PC-9 (cell line): ENCODE measurements at regions not wholly inside any gene's neighbourhood (a gene's known extent, or its start where the extent isn't known, plus 50 kb on each side); places are given as distances from the start of the nearest gene placed in this dataset.

ENCODE experiments used
- CTCF ChIP-seq: fragments of 200-600 bp; sonication (generic); conservative IDR thresholded peaks from 2 replicates; pipeline ENCODE4 v1.6.1; 2017; ENCODE audit warnings: mixed run types, antibody characterized with exemption, mild to moderate bottlenecking, moderate library complexity
- EZH2 ChIP-seq: fragments of 200-600 bp; sonication (generic); IDR thresholded peaks from 2 replicates; pipeline ENCODE4 v1.8.0; 2017; ENCODE audit warnings: antibody characterized with exemption, low read depth

DNA sequence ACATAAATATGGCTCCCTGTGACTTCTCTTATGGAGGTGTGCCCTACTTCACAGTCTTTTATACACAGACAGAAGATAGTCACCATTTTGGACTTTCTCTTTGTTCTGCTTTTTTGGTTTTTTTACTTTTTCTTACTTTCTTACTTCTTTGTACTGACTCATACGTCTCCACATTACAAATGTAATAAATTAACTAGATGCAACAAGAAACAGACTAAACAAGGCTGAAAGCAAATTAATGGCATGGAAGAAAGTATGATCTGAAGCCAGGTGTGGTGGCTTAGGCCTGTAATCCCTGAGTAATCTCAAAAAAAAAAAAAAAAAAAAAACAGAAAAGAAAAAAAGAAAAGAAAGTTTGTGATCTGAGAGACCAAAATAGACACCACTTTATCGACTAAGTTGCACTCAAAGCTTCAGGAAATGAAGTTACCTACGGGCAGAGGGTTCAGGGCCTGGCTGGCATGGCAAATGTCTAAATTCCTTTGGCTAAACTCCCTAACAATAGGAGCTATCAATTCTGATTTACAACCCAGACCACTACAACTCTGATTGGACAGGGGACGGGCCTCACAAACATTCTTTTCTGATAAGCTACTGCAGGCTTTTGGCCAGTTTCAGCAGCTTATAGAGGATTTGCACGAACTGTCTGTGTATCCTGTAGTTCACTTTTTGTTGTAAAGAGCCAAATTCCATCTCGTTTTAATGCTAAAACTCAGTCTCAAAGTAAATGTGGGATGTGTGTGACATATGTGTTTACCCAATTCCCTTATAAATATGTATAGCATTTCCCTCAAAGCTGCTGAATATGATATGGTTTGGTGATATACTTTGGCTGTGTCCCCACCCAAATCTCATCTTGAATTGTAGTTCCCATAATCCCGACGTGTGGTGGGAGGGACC is 129.1 kb downstream of the SEPTIN14 start:
- no peak for TF ChIP-seq CTCF
- no peak for TF ChIP-seq EZH2
